GM19328 (cell line): ENCODE measurements at regions not wholly inside any gene's neighbourhood (a gene's known extent, or its start where the extent isn't known, plus 50 kb on each side); places are given as distances from the start of the nearest gene placed in this dataset.

Experiments
- ATAC-seq: cut with Tn5 transposase; IDR thresholded peaks from one replicate; pipeline ENCODE4 v1.9.1; 2021; ENCODE audit warnings: mild to moderate bottlenecking, moderate library complexity; ENCODE audit not compliant: unreplicated experiment

GRCh38 chr11:39304586-39304985 is 2154.9 kb downstream of the LRRC4C start:
- ATAC-seq, result no peak

- ATAC-seq, result no peak
Measured at GRCh38 chr11:39294648-39295047, 2164.8 kb downstream of the LRRC4C start.

GRCh38 chr11:39288011-39288410 is 2171.4 kb downstream of the LRRC4C start:
- no peak for ATAC-seq

- no peak for ATAC-seq
Measured at GRCh38 chr11:39268176-39268690, 2191.2 kb downstream of the LRRC4C start.

GRCh38 chr11:39255648-39256047 is 2203.8 kb downstream of the LRRC4C start:
- ATAC-seq, result no peak

GRCh38 chr11:39249566-39250365 is 2209.7 kb downstream of the LRRC4C start:
- no peak for ATAC-seq

- ATAC-seq, result no peak
Measured at GRCh38 chr11:39247570-39248137, 2211.8 kb downstream of the LRRC4C start.

- no peak for ATAC-seq
Measured at GRCh38 chr11:39239553-39239952, 2219.9 kb downstream of the LRRC4C start.

- no peak for ATAC-seq
Measured at GRCh38 chr11:39236916-39237315, 2222.5 kb downstream of the LRRC4C start.

- ATAC-seq, result no peak
Measured at GRCh38 chr11:39221550-39222138, 2237.8 kb downstream of the LRRC4C start.

- ATAC-seq, result no peak
Measured at GRCh38 chr11:39220501-39221230, 2238.8 kb downstream of the LRRC4C start.

- no peak for ATAC-seq
Measured at GRCh38 chr11:39220069-39220468, 2239.4 kb downstream of the LRRC4C start.

GRCh38 chr11:39209981-39210380 is 2249.5 kb downstream of the LRRC4C start:
- no peak for ATAC-seq

GRCh38 chr11:39205236-39205995 is 2254.0 kb downstream of the LRRC4C start:
- ATAC-seq, result no peak

GRCh38 chr11:39192671-39193070 is 2266.8 kb downstream of the LRRC4C start:
- no peak for ATAC-seq

GRCh38 chr11:39190751-39191150 is 2268.7 kb downstream of the LRRC4C start:
- no peak for ATAC-seq

- no peak for ATAC-seq
Measured at GRCh38 chr11:39177678-39178077, 2281.8 kb downstream of the LRRC4C start.

- no peak for ATAC-seq
Measured at GRCh38 chr11:39174965-39175364, 2284.5 kb downstream of the LRRC4C start.

- ATAC-seq, result no peak
Measured at GRCh38 chr11:39174196-39174595, 2285.3 kb downstream of the LRRC4C start.

GRCh38 chr11:39165021-39165420 is 2294.4 kb downstream of the LRRC4C start:
- no peak for ATAC-seq

GRCh38 chr11:39149214-39149613 is 2310.2 kb downstream of the LRRC4C start:
- no peak for ATAC-seq
